MM.1S (cell line): ENCODE measurements at regions not wholly inside any gene's neighbourhood (a gene's known extent, or its start where the extent isn't known, plus 50 kb on each side); places are given as distances from the start of the nearest gene placed in this dataset.

Experiments
- DNase-seq: peaks from one replicate; pipeline ENCODE4 v3.0.0-alpha.2; 2015
- H2AFZ ChIP-seq: fragments of 300-600 bp; sonication (generic); 2 replicates; pipeline ENCODE4 v1.6.0; 2016; ENCODE audit warnings: antibody characterized with exemption, low read length
- H3F3A ChIP-seq: fragments of 300-600 bp; sonication (generic); 2 replicates; pipeline ENCODE4 v1.6.1; 2016; ENCODE audit warnings: mild to moderate bottlenecking, antibody characterized with exemption, low read length, moderate library complexity, mixed read lengths; ENCODE audit not compliant: insufficient read depth
- H3K27ac ChIP-seq: fragments of 300-600 bp; sonication (generic); 2 replicates; pipeline ENCODE4 v1.5.1; 2016; ENCODE audit warnings: mild to moderate bottlenecking, low read length
- H3K27me3 ChIP-seq: fragments of 300-600 bp; sonication (generic); replicated peaks from 2 replicates; pipeline ENCODE4 v1.6.0; 2016; ENCODE audit warnings: low read length; ENCODE audit not compliant: insufficient read depth
- H3K36me3 ChIP-seq: fragments of 300-600 bp; sonication (generic); replicated peaks from 2 replicates; pipeline ENCODE4 v1.6.1; 2016; ENCODE audit warnings: mild to moderate bottlenecking, low read length, mixed read lengths; ENCODE audit not compliant: insufficient read depth
- H3K4me1 ChIP-seq: fragments of 300-600 bp; sonication (generic); 2 replicates; pipeline ENCODE4 v1.6.1; 2016; ENCODE audit warnings: low read length, mixed read lengths
- H3K4me2 ChIP-seq: fragments of 300-600 bp; sonication (generic); 2 replicates; pipeline ENCODE4 v1.6.0; 2016; ENCODE audit warnings: low read depth, low read length
- H3K4me3 ChIP-seq: fragments of 300-600 bp; sonication (generic); 2 replicates; pipeline ENCODE4 v1.5.1; 2016; ENCODE audit warnings: low read length, mixed read lengths
- H3K79me2 ChIP-seq: fragments of 300-600 bp; sonication (generic); 2 replicates; pipeline ENCODE4 v1.6.1; 2016; ENCODE audit warnings: mixed run types, low read length, mixed read lengths
- H3K9ac ChIP-seq: fragments of 300-600 bp; sonication (generic); 2 replicates; pipeline ENCODE4 v1.6.1; 2016; ENCODE audit warnings: low read length, mixed read lengths
- H3K9me2 ChIP-seq: fragments of 300-600 bp; sonication (generic); replicated peaks from 2 replicates; pipeline ENCODE4 v1.6.1; 2016; ENCODE audit warnings: mild to moderate bottlenecking, low read length, mixed read lengths; ENCODE audit not compliant: insufficient read depth
- H3K9me3 ChIP-seq: fragments of 300-600 bp; sonication (generic); replicated peaks from 2 replicates; pipeline ENCODE4 v1.6.1; 2016; ENCODE audit warnings: mild to moderate bottlenecking, low read length, mixed read lengths; ENCODE audit not compliant: insufficient read depth
- H4K20me1 ChIP-seq: fragments of 300-600 bp; sonication (generic); 2 replicates; pipeline ENCODE4 v1.6.1; 2016; ENCODE audit warnings: mild to moderate bottlenecking, low read length, moderate library complexity, mixed read lengths; ENCODE audit not compliant: insufficient read depth
- CTCF ChIP-seq: fragments of 300-600 bp; sonication (generic); IDR thresholded peaks from 2 replicates; pipeline ENCODE4 v1.5.1; 2016; ENCODE audit warnings: antibody characterized with exemption, low read length, mixed read lengths
- EZH2 ChIP-seq: fragments of 300-600 bp; sonication (generic); optimal IDR thresholded peaks from 2 replicates; pipeline ENCODE3; 2017; ENCODE audit warnings: low read depth, mild to moderate bottlenecking, antibody characterized with exemption, low read length, mixed read lengths
- EZH2phosphoT487 ChIP-seq: fragments of 300-600 bp; sonication (generic); IDR thresholded peaks from 2 replicates; pipeline ENCODE4 v1.6.1; 2018; ENCODE audit warnings: antibody characterized with exemption, low read length

DNA sequence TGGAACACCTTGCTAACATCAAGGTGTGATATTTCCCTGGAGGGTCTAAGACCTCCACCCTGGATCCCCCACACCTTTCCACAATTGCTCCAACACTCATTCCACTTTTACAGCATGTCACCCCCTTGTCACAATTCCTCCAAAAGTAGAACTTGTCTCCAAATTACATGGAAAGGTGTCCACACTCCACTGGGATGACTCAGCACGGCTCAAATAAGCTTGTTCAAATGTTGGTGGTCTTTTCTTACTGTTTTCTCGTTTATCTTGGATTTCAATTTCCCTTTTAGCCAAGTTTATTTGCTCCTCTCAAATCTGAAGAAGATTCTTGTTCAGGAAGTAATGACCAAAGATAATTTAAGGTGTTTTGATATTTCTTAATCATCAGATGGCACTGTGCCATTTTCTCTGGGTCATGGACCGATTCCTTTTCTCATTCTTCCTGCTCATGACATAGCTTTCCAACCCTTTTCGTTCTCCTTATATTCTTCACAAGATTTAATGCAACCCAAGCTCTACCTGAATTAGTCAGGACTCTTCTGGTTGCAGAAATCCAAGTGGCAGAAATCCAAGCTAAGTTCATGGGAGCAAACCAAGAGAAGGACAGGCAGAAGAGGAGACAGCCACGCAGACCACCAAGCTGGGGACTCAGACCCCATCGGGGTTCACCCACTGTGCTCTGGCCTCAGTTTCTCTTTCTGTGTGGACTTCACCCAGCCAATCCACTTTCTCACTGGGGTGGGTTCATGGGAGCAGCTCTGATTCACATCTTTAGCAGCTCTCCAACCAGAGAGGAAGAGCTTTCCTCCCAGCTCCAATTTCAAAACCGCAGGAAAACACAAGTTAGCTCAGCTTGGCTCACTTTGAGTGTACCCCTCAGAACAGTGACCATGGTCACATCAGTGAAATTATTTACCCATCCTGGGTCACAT lies 110.5 kb upstream of the CDYL start:
- Histone ChIP-seq H3K4me1 (no peaks in the 10 kb centered on the region), H3K9ac (no peak overlapping the region), H3K79me2 (no peaks in the 10 kb centered on the region), H3F3A (no peaks in the 10 kb centered on the region), H3K4me3 (no peak overlapping the region), H3K4me2 (no peak overlapping the region), H3K27ac (no peak overlapping the region), H3K36me3 (no peaks in the 10 kb centered on the region), H3K27me3 (no peaks in the 10 kb centered on the region), H4K20me1 (no peaks in the 10 kb centered on the region), H2AFZ (no peak overlapping the region), H3K9me3 (no peaks in the 10 kb centered on the region), H3K9me2 (no peaks in the 10 kb centered on the region)
- DNase-seq = no peak
- no peak for TF ChIP-seq EZH2
- no peak for TF ChIP-seq CTCF
- no peak for TF ChIP-seq EZH2phosphoT487

DNA sequence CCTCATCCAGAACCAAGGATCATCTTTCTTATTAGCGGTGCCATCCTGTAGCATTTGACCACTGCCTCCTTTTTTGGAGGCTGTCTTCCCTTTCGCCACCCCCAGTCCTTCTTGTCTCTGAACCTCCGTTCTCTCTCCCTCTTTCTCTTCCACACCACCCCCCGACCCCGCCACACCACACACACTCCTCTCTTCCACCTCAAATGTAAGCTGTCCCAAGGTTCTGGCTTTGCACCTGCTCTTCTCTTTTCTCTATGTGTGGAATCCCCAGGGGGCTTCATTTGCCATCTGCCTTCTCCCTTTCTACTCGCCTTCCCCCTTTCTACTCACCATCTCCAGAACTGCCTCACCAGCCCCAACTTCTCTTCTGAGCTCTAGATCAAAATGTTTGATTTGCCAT lies 111.3 kb upstream of the CDYL start:
- Histone ChIP-seq H3K79me2 (no peaks in the 10 kb centered on the region), H4K20me1 (no peaks in the 10 kb centered on the region), H3F3A (no peaks in the 10 kb centered on the region), H3K27ac (no peak overlapping the region), H3K9me2 (no peaks in the 10 kb centered on the region), H3K4me1 (no peaks in the 10 kb centered on the region), H2AFZ (no peak overlapping the region), H3K36me3 (no peaks in the 10 kb centered on the region), H3K9ac (no peak overlapping the region), H3K27me3 (no peaks in the 10 kb centered on the region), H3K4me3 (no peak overlapping the region), H3K4me2 (no peak overlapping the region), H3K9me3 (no peaks in the 10 kb centered on the region)
- no peak for DNase-seq
- TF ChIP-seq CTCF = no peak
- TF ChIP-seq EZH2phosphoT487 = no peak
- TF ChIP-seq EZH2 = no peak

- Histone ChIP-seq H3K27ac (no peak overlapping the region), H3K36me3 (no peaks in the 10 kb centered on the region), H3K79me2 (no peaks in the 10 kb centered on the region), H3K4me2 (no peak overlapping the region), H3K4me3 (no peak overlapping the region), H2AFZ (no peak overlapping the region), H3K9me3 (no peaks in the 10 kb centered on the region), H4K20me1 (no peaks in the 10 kb centered on the region), H3K9ac (no peak overlapping the region), H3K9me2 (no peaks in the 10 kb centered on the region), H3F3A (no peaks in the 10 kb centered on the region), H3K27me3 (no peaks in the 10 kb centered on the region), H3K4me1 (no peaks in the 10 kb centered on the region)
- no peak for DNase-seq
- TF ChIP-seq EZH2phosphoT487 (no peak), EZH2 (no peak), CTCF (no peak)
Observed at GRCh38 chr6:4664117-4664626, 112.0 kb upstream of the CDYL start.
